GM12878 (cell line): ENCODE measurements at regions not wholly inside any gene's neighbourhood (a gene's known extent, or its start where the extent isn't known, plus 50 kb on each side); places are given as distances from the start of the nearest gene placed in this dataset.

Experiments used
- ATAC-seq: fragments of 200-7000 bp; cut with Tn5 transposase; 3 replicates; pipeline ENCODE4 v1.9.1; 2020; ENCODE audit warnings: mild to moderate bottlenecking, moderate library complexity
- BruUV-seq: library from RNA; stranded (reverse); fragments of 400-500 nt; replicated peaks from 2 replicates; lab custom pipeline; 2021; lab: Mats Ljungman, UMichigan
- CTCF ChIA-PET: fragments of 300-600 bp; sonication (Branson Sonifier 250); formaldehyde crosslinking; extraction: SDS; loops from one replicate; lab custom pipeline; 2021; ENCODE audit warnings: inconsistent platforms; lab: Yijun Ruan, JAX
- POLR2A ChIA-PET: fragments of 350-600 bp; formaldehyde crosslinking; extraction: SDS; loops from one replicate; lab custom pipeline; 2021; ENCODE audit warnings: inconsistent platforms; lab: Charles Lee
- RAD21 ChIA-PET: fragments of 300-600 bp; sonication (Branson Sonifier 250); formaldehyde crosslinking; loops from one replicate; lab custom pipeline; 2023; ENCODE audit warnings: antibody characterized with exemption; ENCODE audit not compliant: unreplicated experiment; lab: Charles Lee
- SMC1A ChIA-PET: fragments of 300-600 bp; sonication (Branson Sonifier 250); formaldehyde crosslinking; loops from one replicate; lab custom pipeline; 2023; ENCODE audit not compliant: unreplicated experiment, uncharacterized antibody; lab: Charles Lee
- DNase-seq: peaks from one replicate; pipeline ENCODE4 v3.0.0-alpha.2; 2011; ENCODE audit warnings: low read depth, low spot score
- FAIRE-seq: peaks from 3 replicates; lab custom pipeline; 2011; peaks lifted over from hg19 to GRCh38; lab: Jason Lieb, UNC
- H2AFZ ChIP-seq: 2 replicates; pipeline ENCODE4 v1.6.0; 2011; ENCODE audit warnings: low read depth, low read length, control low read depth; ENCODE audit not compliant: control insufficient read depth
- H3K27ac ChIP-seq: 2 replicates; pipeline ENCODE4 v1.5.1; 2011; ENCODE audit warnings: control low read depth; ENCODE audit not compliant: control insufficient read depth, insufficient read depth
- H3K27me3 ChIP-seq, 2 experiments: replicated peaks in 1 of 2; 2 replicates each; pipeline versions ENCODE4 v1.6.0 to v1.6.1; 2011; ENCODE audit warnings: low read length in 1 of 2; ENCODE audit not compliant: control insufficient read depth in 2 of 2, insufficient read depth in 2 of 2
- H3K36me3 ChIP-seq, 2 experiments: 2 replicates each; pipeline ENCODE4 v1.5.1; 2011; ENCODE audit warnings: low read length in 1 of 2; ENCODE audit not compliant: control insufficient read depth in 2 of 2, insufficient read depth in 2 of 2
- H3K4me1 ChIP-seq: 2 replicates; pipeline ENCODE4 v1.6.1; 2011; ENCODE audit warnings: mild to moderate bottlenecking, low read length, moderate library complexity, mixed read lengths; ENCODE audit not compliant: control insufficient read depth, insufficient read depth
- H3K4me2 ChIP-seq: 2 replicates; pipeline ENCODE4 v1.6.0; 2011; ENCODE audit warnings: control low read depth; ENCODE audit not compliant: control insufficient read depth, insufficient read depth
- H3K4me3 ChIP-seq: fragments of 200-600 bp; sonication (generic); 2 replicates; pipeline ENCODE4 v1.5.1; 2016
- H3K79me2 ChIP-seq: 2 replicates; pipeline ENCODE4 v1.6.0; 2011; ENCODE audit warnings: low read length; ENCODE audit not compliant: control insufficient read depth, insufficient read depth
- H3K9ac ChIP-seq: 2 replicates; pipeline ENCODE4 v1.8.0; 2011; ENCODE audit warnings: low read length, control low read depth, mixed read lengths; ENCODE audit not compliant: control insufficient read depth, insufficient read depth
- H3K9me3 ChIP-seq: replicated peaks from 3 replicates; pipeline ENCODE4 v1.5.1; 2011; ENCODE audit warnings: mild to moderate bottlenecking, low read length; ENCODE audit not compliant: control insufficient read depth, insufficient read depth
- H4K20me1 ChIP-seq: 2 replicates; pipeline ENCODE4 v1.6.0; 2011; ENCODE audit not compliant: control insufficient read depth, insufficient read depth
- BMI1 ChIP-seq: fragments of 450-650 bp; IDR thresholded peaks from 2 replicates; pipeline ENCODE4 v1.6.1; 2016; ENCODE audit warnings: mild to moderate bottlenecking, moderate library complexity, borderline replicate concordance
- HCFC1 ChIP-seq: fragments of 150-350 bp; IDR thresholded peaks from 2 replicates; pipeline ENCODE4 v1.6.1; 2014; ENCODE audit warnings: low read length
- KLF5 ChIP-seq: fragments of 450-650 bp; IDR thresholded peaks from 2 replicates; pipeline ENCODE4 v1.6.1; 2014; ENCODE audit warnings: mild to moderate bottlenecking; ENCODE audit not compliant: partially characterized antibody
- NBN ChIP-seq: fragments of 450-650 bp; IDR thresholded peaks from 2 replicates; pipeline ENCODE4 v1.6.1; 2016
- SMAD5 ChIP-seq: IDR thresholded peaks from 2 replicates; pipeline ENCODE4 v1.6.1; 2016; ENCODE audit warnings: antibody characterized with exemption, low read depth
- SUPT20H ChIP-seq: IDR thresholded peaks from 2 replicates; pipeline ENCODE4 v1.6.1; 2011; ENCODE audit warnings: low read depth, mild to moderate bottlenecking, low read length, moderate library complexity, borderline replicate concordance; ENCODE audit not compliant: control insufficient read depth
- ZNF24 ChIP-seq: fragments of 450-650 bp; IDR thresholded peaks from 2 replicates; pipeline ENCODE4 v1.6.1; 2017; ENCODE audit warnings: antibody characterized with exemption, mild to moderate bottlenecking
- WGBS: methylation state at CpG from one replicate; pipeline ENCODE4 v1.1.6; 2016; ENCODE audit warnings: low lambda C conversion rate; ENCODE audit not compliant: insufficient replicate concordance, insufficient coverage; ENCODE audit errors: missing lambda C conversion rate; 5-methylcytosine and 5-hydroxymethylcytosine counted together
- in situ Hi-C: fragments of 300-500 bp; cut with MboI; formaldehyde crosslinking; loops from 9 replicates; pipeline ENCODE4 v1.14.3; 2018; ENCODE audit warnings: mixed read lengths
- intact Hi-C: fragments of 100-400 bp; cut with micrococcal nuclease; formaldehyde crosslinking; loops from one replicate; pipeline ENCODE4 v1.14.2; 2022; ENCODE audit not compliant: unreplicated experiment
- TF ChIP-seq, protein P1 (sequence below): fragments of 450-650 bp; formaldehyde crosslinking; IDR thresholded peaks from 2 replicates; pipeline ENCODE4 v1.4.0; 2020; ENCODE audit warnings: mild to moderate bottlenecking, moderate library complexity
- TF ChIP-seq, protein P2 (sequence below): fragments of 450-650 bp; IDR thresholded peaks from 2 replicates; pipeline ENCODE4 v1.6.1; 2018; ENCODE audit warnings: mild to moderate bottlenecking, low read depth, moderate library complexity; ENCODE audit not compliant: partially characterized antibody
- TF ChIP-seq, protein P3 (sequence below): fragments of 450-650 bp; IDR thresholded peaks from 2 replicates; pipeline ENCODE4 v1.6.1; 2014; ENCODE audit warnings: mild to moderate bottlenecking
- TF ChIP-seq, protein P4 (sequence below): fragments of 450-650 bp; IDR thresholded peaks from 2 replicates; pipeline ENCODE4 v1.6.1; 2017; ENCODE audit warnings: mild to moderate bottlenecking, moderate library complexity
- TF ChIP-seq, protein P5 (sequence below): IDR thresholded peaks from 2 replicates; pipeline ENCODE4 v1.6.1; 2011; ENCODE audit warnings: borderline replicate concordance, low read depth, mild to moderate bottlenecking, moderate library complexity, mixed read lengths, low read length; ENCODE audit not compliant: insufficient read depth; ENCODE audit errors: extremely low read length

DNA sequence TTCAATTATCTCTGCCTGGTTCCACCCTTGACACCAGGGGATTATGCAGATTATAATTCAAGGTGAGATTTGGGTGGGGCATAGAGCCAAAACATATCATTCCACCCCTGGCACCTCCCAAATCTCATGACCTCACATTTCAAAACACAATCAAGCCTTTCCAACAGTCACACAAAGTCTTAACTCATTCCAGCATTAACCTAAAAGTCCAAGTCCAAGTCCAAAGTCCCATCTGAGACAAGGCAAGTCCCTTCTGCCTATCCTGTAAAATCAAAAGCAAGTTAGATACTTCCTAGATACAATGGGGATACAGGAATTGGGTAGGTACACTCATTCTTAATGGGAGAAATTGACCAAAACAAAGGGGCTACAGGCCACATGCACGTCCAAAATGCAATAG lies 73.7 kb upstream of the SLC24A3 start:
- ChIA-PET RAD21 (no interaction called here), POLR2A (no interaction called here), SMC1A (no interaction called here), CTCF (interaction anchor here (0.8 kb wide), 1 partner anchor 525 kb away, joined by 3 read pairs; no protein-coding TSS in a partner anchor)
- Histone ChIP-seq H3K9ac (no peak overlapping the region), H3K4me3 (no peak overlapping the region), H3K4me1 (no peaks in the 10 kb centered on the region), H3K4me2 (no peak overlapping the region), H3K9me3 (no peaks in the 10 kb centered on the region; the same call in 2 of the 3 replicates), H2AFZ (no peak overlapping the region), H3K27me3 (no peaks in the 10 kb centered on the region), H3K27ac (no peak overlapping the region), H4K20me1 (no peaks in the 10 kb centered on the region), H3K79me2 (no peaks in the 10 kb centered on the region), H3K36me3 (no peaks in the 10 kb centered on the region)
- intact Hi-C loops, result no loop called here
- 0% methylated on average over 1 of the region's 1 CpG for WGBS
- FAIRE-seq (no peak), ATAC-seq (no peak), DNase-seq (no peak)
- no TSS peak for BruUV-seq
- in situ Hi-C loops, result no loop called here
- TF ChIP-seq KLF5 (no peak), ZNF24 (no peak), HCFC1 (no peak), SUPT20H (no peak), NBN (no peak), SMAD5 (no peak), BMI1 (no peak)
- TF ChIP-seq, protein P1, sequence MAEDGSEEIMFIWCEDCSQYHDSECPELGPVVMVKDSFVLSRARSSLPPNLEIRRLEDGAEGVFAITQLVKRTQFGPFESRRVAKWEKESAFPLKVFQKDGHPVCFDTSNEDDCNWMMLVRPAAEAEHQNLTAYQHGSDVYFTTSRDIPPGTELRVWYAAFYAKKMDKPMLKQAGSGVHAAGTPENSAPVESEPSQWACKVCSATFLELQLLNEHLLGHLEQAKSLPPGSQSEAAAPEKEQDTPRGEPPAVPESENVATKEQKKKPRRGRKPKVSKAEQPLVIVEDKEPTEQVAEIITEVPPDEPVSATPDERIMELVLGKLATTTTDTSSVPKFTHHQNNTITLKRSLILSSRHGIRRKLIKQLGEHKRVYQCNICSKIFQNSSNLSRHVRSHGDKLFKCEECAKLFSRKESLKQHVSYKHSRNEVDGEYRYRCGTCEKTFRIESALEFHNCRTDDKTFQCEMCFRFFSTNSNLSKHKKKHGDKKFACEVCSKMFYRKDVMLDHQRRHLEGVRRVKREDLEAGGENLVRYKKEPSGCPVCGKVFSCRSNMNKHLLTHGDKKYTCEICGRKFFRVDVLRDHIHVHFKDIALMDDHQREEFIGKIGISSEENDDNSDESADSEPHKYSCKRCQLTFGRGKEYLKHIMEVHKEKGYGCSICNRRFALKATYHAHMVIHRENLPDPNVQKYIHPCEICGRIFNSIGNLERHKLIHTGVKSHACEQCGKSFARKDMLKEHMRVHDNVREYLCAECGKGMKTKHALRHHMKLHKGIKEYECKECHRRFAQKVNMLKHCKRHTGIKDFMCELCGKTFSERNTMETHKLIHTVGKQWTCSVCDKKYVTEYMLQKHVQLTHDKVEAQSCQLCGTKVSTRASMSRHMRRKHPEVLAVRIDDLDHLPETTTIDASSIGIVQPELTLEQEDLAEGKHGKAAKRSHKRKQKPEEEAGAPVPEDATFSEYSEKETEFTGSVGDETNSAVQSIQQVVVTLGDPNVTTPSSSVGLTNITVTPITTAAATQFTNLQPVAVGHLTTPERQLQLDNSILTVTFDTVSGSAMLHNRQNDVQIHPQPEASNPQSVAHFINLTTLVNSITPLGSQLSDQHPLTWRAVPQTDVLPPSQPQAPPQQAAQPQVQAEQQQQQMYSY (CRISPR knock-in tag), result no peak
- TF ChIP-seq, protein P2, sequence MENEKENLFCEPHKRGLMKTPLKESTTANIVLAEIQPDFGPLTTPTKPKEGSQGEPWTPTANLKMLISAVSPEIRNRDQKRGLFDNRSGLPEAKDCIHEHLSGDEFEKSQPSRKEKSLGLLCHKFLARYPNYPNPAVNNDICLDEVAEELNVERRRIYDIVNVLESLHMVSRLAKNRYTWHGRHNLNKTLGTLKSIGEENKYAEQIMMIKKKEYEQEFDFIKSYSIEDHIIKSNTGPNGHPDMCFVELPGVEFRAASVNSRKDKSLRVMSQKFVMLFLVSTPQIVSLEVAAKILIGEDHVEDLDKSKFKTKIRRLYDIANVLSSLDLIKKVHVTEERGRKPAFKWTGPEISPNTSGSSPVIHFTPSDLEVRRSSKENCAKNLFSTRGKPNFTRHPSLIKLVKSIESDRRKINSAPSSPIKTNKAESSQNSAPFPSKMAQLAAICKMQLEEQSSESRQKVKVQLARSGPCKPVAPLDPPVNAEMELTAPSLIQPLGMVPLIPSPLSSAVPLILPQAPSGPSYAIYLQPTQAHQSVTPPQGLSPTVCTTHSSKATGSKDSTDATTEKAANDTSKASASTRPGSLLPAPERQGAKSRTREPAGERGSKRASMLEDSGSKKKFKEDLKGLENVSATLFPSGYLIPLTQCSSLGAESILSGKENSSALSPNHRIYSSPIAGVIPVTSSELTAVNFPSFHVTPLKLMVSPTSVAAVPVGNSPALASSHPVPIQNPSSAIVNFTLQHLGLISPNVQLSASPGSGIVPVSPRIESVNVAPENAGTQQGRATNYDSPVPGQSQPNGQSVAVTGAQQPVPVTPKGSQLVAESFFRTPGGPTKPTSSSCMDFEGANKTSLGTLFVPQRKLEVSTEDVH, result no peak
- TF ChIP-seq, protein P3, sequence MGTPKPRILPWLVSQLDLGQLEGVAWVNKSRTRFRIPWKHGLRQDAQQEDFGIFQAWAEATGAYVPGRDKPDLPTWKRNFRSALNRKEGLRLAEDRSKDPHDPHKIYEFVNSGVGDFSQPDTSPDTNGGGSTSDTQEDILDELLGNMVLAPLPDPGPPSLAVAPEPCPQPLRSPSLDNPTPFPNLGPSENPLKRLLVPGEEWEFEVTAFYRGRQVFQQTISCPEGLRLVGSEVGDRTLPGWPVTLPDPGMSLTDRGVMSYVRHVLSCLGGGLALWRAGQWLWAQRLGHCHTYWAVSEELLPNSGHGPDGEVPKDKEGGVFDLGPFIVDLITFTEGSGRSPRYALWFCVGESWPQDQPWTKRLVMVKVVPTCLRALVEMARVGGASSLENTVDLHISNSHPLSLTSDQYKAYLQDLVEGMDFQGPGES, result no peak
- TF ChIP-seq, protein P4, sequence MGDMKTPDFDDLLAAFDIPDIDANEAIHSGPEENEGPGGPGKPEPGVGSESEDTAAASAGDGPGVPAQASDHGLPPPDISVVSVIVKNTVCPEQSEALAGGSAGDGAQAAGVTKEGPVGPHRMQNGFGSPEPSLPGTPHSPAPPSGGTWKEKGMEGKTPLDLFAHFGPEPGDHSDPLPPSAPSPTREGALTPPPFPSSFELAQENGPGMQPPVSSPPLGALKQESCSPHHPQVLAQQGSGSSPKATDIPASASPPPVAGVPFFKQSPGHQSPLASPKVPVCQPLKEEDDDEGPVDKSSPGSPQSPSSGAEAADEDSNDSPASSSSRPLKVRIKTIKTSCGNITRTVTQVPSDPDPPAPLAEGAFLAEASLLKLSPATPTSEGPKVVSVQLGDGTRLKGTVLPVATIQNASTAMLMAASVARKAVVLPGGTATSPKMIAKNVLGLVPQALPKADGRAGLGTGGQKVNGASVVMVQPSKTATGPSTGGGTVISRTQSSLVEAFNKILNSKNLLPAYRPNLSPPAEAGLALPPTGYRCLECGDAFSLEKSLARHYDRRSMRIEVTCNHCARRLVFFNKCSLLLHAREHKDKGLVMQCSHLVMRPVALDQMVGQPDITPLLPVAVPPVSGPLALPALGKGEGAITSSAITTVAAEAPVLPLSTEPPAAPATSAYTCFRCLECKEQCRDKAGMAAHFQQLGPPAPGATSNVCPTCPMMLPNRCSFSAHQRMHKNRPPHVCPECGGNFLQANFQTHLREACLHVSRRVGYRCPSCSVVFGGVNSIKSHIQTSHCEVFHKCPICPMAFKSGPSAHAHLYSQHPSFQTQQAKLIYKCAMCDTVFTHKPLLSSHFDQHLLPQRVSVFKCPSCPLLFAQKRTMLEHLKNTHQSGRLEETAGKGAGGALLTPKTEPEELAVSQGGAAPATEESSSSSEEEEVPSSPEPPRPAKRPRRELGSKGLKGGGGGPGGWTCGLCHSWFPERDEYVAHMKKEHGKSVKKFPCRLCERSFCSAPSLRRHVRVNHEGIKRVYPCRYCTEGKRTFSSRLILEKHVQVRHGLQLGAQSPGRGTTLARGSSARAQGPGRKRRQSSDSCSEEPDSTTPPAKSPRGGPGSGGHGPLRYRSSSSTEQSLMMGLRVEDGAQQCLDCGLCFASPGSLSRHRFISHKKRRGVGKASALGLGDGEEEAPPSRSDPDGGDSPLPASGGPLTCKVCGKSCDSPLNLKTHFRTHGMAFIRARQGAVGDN, result no peak
- TF ChIP-seq, protein P5, sequence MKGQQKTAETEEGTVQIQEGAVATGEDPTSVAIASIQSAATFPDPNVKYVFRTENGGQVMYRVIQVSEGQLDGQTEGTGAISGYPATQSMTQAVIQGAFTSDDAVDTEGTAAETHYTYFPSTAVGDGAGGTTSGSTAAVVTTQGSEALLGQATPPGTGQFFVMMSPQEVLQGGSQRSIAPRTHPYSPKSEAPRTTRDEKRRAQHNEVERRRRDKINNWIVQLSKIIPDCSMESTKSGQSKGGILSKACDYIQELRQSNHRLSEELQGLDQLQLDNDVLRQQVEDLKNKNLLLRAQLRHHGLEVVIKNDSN, result no peak
